ENCODE measurements at regions not wholly inside any gene's neighbourhood (a gene's known extent, or its start where the extent isn't known, plus 50 kb on each side); places are given as distances from the start of the nearest gene placed in this dataset.

GRCh38 chr20:25750765-25751696 is 54.4 kb upstream of the ZNF337 start:
- 35% methylated on average over 32 of the region's 36 CpGs for WGBS (ENCODE audit: insufficient coverage)
- peak overlapping the region; percentile 42 for H3K4me3 ChIP-seq (ENCODE audit: low read length)
- H3K27ac ChIP-seq (ENCODE audit: low read length): no peak overlapping the region
- DNase-seq: peak; percentile 54
- peaks cover 4% of the 10 kb centered on the region for H3K4me1 ChIP-seq (ENCODE audit: control insufficient read depth, insufficient read depth, low read length)
- H3K9me3 ChIP-seq (replicated peaks; ENCODE audit: control insufficient read depth, low read depth, low read length): no peaks in the 10 kb centered on the region
- H3K27me3 ChIP-seq (ENCODE audit: control insufficient read depth, insufficient read depth, low read length): no peaks in the 10 kb centered on the region
- no peaks in the 10 kb centered on the region for H3K36me3 ChIP-seq (ENCODE audit: control insufficient read depth, insufficient read depth, low read length)

- 97% methylated on average over 6 of the region's 9 CpGs for WGBS (ENCODE audit: insufficient coverage)
- Histone ChIP-seq H3K27ac (ENCODE audit: low read length) (no peak overlapping the region), H3K36me3 (ENCODE audit: control insufficient read depth, insufficient read depth, low read length) (no peaks in the 10 kb centered on the region), H3K27me3 (ENCODE audit: control insufficient read depth, insufficient read depth, low read length) (no peaks in the 10 kb centered on the region), H3K4me1 (ENCODE audit: control insufficient read depth, insufficient read depth, low read length) (peaks cover 4% of the 10 kb centered on the region), H3K4me3 (ENCODE audit: low read length) (peak overlapping the region; percentile 42), H3K9me3 (replicated peaks; ENCODE audit: control insufficient read depth, low read depth, low read length) (no peaks in the 10 kb centered on the region)
- no peak for DNase-seq
These were observed 53.6 kb upstream of the ZNF337 start for GRCh38 chr20:25750220-25750764.

GRCh38 chr20:25749649-25750048 is 53.0 kb upstream of the ZNF337 start:
- H3K36me3 ChIP-seq (ENCODE audit: control insufficient read depth, insufficient read depth, low read length): no peaks in the 10 kb centered on the region
- no peaks in the 10 kb centered on the region for H3K9me3 ChIP-seq (replicated peaks; ENCODE audit: control insufficient read depth, low read depth, low read length)
- H3K27me3 ChIP-seq (ENCODE audit: control insufficient read depth, insufficient read depth, low read length): no peaks in the 10 kb centered on the region
- H3K4me3 ChIP-seq (ENCODE audit: low read length): no peak overlapping the region
- peaks cover 4% of the 10 kb centered on the region for H3K4me1 ChIP-seq (ENCODE audit: control insufficient read depth, insufficient read depth, low read length)
- WGBS (ENCODE audit: insufficient coverage): 84% methylated on average over 4 of the region's 4 CpGs
- no peak overlapping the region for H3K27ac ChIP-seq (ENCODE audit: low read length)
- DNase-seq: no peak

All from muscle of leg (tissue), 3 donors.